H1 (cell line): ENCODE measurements at regions not wholly inside any gene's neighbourhood (a gene's known extent, or its start where the extent isn't known, plus 50 kb on each side); places are given as distances from the start of the nearest gene placed in this dataset.

Source experiments
- CHD7 ChIP-seq: fragments of 300-600 bp; sonication (generic); IDR thresholded peaks from 2 replicates; pipeline ENCODE4 v1.7.1; 2012; ENCODE audit warnings: low read length, moderate library complexity, mild to moderate bottlenecking, inconsistent platforms; ENCODE audit not compliant: insufficient replicate concordance
- JUND ChIP-seq: IDR thresholded peaks from 2 replicates; pipeline ENCODE4 v1.6.1; 2011; ENCODE audit warnings: mild to moderate bottlenecking, improper control_type of control experiment, low read length

GRCh38 chr17:20920095-20920814 lies 122.6 kb downstream of the USP22 start (continued):
- TF ChIP-seq CHD7: no peak
- TF ChIP-seq JUND: no peak
- TF ChIP-seq, all 59 proteins: peak for 0
